GM04504 (cell line): ENCODE measurements at regions not wholly inside any gene's neighbourhood (a gene's known extent, or its start where the extent isn't known, plus 50 kb on each side); places are given as distances from the start of the nearest gene placed in this dataset.

Source experiments
- DNase-seq: peaks from one replicate; pipeline ENCODE4 v3.0.0-alpha.2; 2012; ENCODE audit warnings: low read depth

- no peak for DNase-seq
Measured at GRCh38 chr21:24118738-24119459, 1488.4 kb downstream of the MRPL39 start.

- DNase-seq, result no peak
Measured at GRCh38 chr21:24115141-24115540, 1492.1 kb downstream of the MRPL39 start.

GRCh38 chr21:24112020-24112419 is 1495.3 kb downstream of the MRPL39 start:
- DNase-seq, result no peak

GRCh38 chr21:24110846-24111245 is 1496.4 kb downstream of the MRPL39 start:
- no peak for DNase-seq

- no peak for DNase-seq
Measured at GRCh38 chr21:24097181-24097580, 1510.1 kb downstream of the MRPL39 start.

- DNase-seq, result no peak
Measured at GRCh38 chr21:24096651-24097050, 1510.6 kb downstream of the MRPL39 start.

GRCh38 chr21:24093032-24093431 is 1514.2 kb downstream of the MRPL39 start:
- no peak for DNase-seq

- DNase-seq, result no peak
Measured at GRCh38 chr21:24076179-24076578, 1531.1 kb downstream of the MRPL39 start.

- no peak for DNase-seq
Measured at GRCh38 chr21:24055696-24056095, 1551.6 kb downstream of the MRPL39 start.

- no peak for DNase-seq
Measured at GRCh38 chr21:24050231-24050630, 1557.0 kb downstream of the MRPL39 start.

- DNase-seq, result no peak
Measured at GRCh38 chr21:24046829-24047443, 1560.3 kb downstream of the MRPL39 start.

- DNase-seq, result no peak
Measured at GRCh38 chr21:24045775-24046215, 1561.5 kb downstream of the MRPL39 start.

- no peak for DNase-seq
Measured at GRCh38 chr21:24045373-24045772, 1561.9 kb downstream of the MRPL39 start.

GRCh38 chr21:24042687-24043086 is 1564.6 kb downstream of the MRPL39 start:
- DNase-seq, result no peak

- DNase-seq, result no peak
Measured at GRCh38 chr21:24032709-24033232, 1574.5 kb downstream of the MRPL39 start.

GRCh38 chr21:24027396-24027795 is 1579.9 kb downstream of the MRPL39 start:
- no peak for DNase-seq

GRCh38 chr21:24025101-24025500 is 1582.2 kb downstream of the MRPL39 start:
- DNase-seq, result no peak

GRCh38 chr21:24023936-24024335 is 1583.3 kb downstream of the MRPL39 start:
- no peak for DNase-seq

- DNase-seq, result no peak
Measured at GRCh38 chr21:24023402-24023801, 1583.9 kb downstream of the MRPL39 start.

- DNase-seq, result no peak
Measured at GRCh38 chr21:24014381-24014780, 1592.9 kb downstream of the MRPL39 start.

GRCh38 chr21:24011087-24011486 is 1596.2 kb downstream of the MRPL39 start:
- DNase-seq, result no peak

GRCh38 chr21:24007592-24007991 is 1599.7 kb downstream of the MRPL39 start:
- DNase-seq, result no peak

GRCh38 chr21:23986987-23987386 is 1620.3 kb downstream of the MRPL39 start:
- DNase-seq, result no peak

- no peak for DNase-seq
Measured at GRCh38 chr21:23986214-23986613, 1621.1 kb downstream of the MRPL39 start.
